WTC11 (cell line): ENCODE measurements at regions not wholly inside any gene's neighbourhood (a gene's known extent, or its start where the extent isn't known, plus 50 kb on each side); places are given as distances from the start of the nearest gene placed in this dataset.

Experiments used
- ATAC-seq: fragments of 200-7000 bp; cut with Tn5 transposase; 2 replicates; pipeline ENCODE4 v1.10.0; 2021; ENCODE audit warnings: mild to moderate bottlenecking, moderate library complexity
- CTCF ChIA-PET: fragments of 300-600 bp; sonication (Branson Sonifier 250); formaldehyde crosslinking; loops from one replicate; lab custom pipeline; 2021; ENCODE audit warnings: antibody characterized with exemption; lab: Charles Lee
- POLR2A ChIA-PET: fragments of 350-600 bp; sonication (Branson Sonifier 250); formaldehyde crosslinking; loops from one replicate; lab custom pipeline; 2021; ENCODE audit warnings: antibody characterized with exemption; lab: Charles Lee
- DNase-seq: peaks from one replicate; pipeline ENCODE4 v3.0.0; 2021; ENCODE audit warnings: low spot score
- H3K27ac Mint-ChIP-seq: 2 replicates; pipeline ENCODE4 v1.8.0; 2021; ENCODE audit warnings: mixed read lengths
- H3K27me3 Mint-ChIP-seq: 2 replicates; pipeline ENCODE4 v1.8.0; 2021; ENCODE audit warnings: low read depth, mild to moderate bottlenecking, moderate library complexity, mixed read lengths
- H3K36me3 Mint-ChIP-seq: 2 replicates; pipeline ENCODE4 v1.8.0; 2021; ENCODE audit warnings: mixed read lengths
- H3K4me1 Mint-ChIP-seq: 2 replicates; pipeline ENCODE4 v1.8.0; 2022; ENCODE audit warnings: mixed read lengths
- H3K4me3 Mint-ChIP-seq: 2 replicates; pipeline ENCODE4 v1.8.0; 2021; ENCODE audit warnings: mild to moderate bottlenecking, moderate library complexity, mixed read lengths
- H3K9me3 Mint-ChIP-seq: 2 replicates; pipeline ENCODE4 v1.8.0; 2021; ENCODE audit warnings: mixed read lengths
- EMX1 ChIP-seq: fragments of 250-450 bp; sonication (Bioruptor Pico); IDR thresholded peaks from 2 replicates; pipeline ENCODE4 v1.8.0; 2021; ENCODE audit warnings: mild to moderate bottlenecking
- FOXJ3 ChIP-seq: sonication (generic); formaldehyde crosslinking; IDR thresholded peaks from 2 replicates; pipeline ENCODE4 v1.9.0; 2021; ENCODE audit warnings: missing genetic modification reagents, mild to moderate bottlenecking, borderline replicate concordance
- HMGA2 ChIP-seq: fragments of 250-450 bp; sonication (Bioruptor Pico); IDR thresholded peaks from 2 replicates; pipeline ENCODE4 v1.4.0; 2021; ENCODE audit warnings: mild to moderate bottlenecking, moderate library complexity
- MXD4 ChIP-seq: fragments of 250-450 bp; sonication (Bioruptor Pico); IDR thresholded peaks from 2 replicates; pipeline ENCODE4 v1.8.0; 2021; ENCODE audit warnings: mild to moderate bottlenecking, moderate library complexity, borderline replicate concordance
- MYBL2 ChIP-seq: sonication (generic); formaldehyde crosslinking; IDR thresholded peaks from 2 replicates; pipeline ENCODE4 v1.8.1; 2023; ENCODE audit warnings: mild to moderate bottlenecking, moderate library complexity, missing genetic modification reagents
- NR3C1 ChIP-seq: sonication (generic); formaldehyde crosslinking; conservative IDR thresholded peaks from 2 replicates; pipeline ENCODE4 v1.8.1; 2023; ENCODE audit warnings: low read depth, mild to moderate bottlenecking, missing genetic modification reagents
- PRRX2 ChIP-seq: fragments of 250-450 bp; sonication (Bioruptor Pico); IDR thresholded peaks from 2 replicates; pipeline ENCODE4 v1.8.0; 2021; ENCODE audit warnings: mild to moderate bottlenecking
- SMAD3 ChIP-seq: sonication (generic); formaldehyde crosslinking; IDR thresholded peaks from 2 replicates; pipeline ENCODE4 v1.8.0; 2022; ENCODE audit warnings: missing genetic modification reagents, mild to moderate bottlenecking, borderline replicate concordance
- ZNF121 ChIP-seq: sonication (generic); formaldehyde crosslinking; IDR thresholded peaks from 2 replicates; pipeline ENCODE4 v1.8.0; 2023; ENCODE audit warnings: missing genetic modification reagents
- ZNF232 ChIP-seq: sonication (generic); formaldehyde crosslinking; IDR thresholded peaks from 2 replicates; pipeline ENCODE4 v1.8.0; 2022; ENCODE audit warnings: mild to moderate bottlenecking, missing genetic modification reagents
- ZNF317 ChIP-seq: sonication (generic); formaldehyde crosslinking; IDR thresholded peaks from 2 replicates; pipeline ENCODE4 v1.8.1; 2023; ENCODE audit warnings: low read depth, mild to moderate bottlenecking, moderate library complexity, missing genetic modification reagents, borderline replicate concordance
- TF ChIP-seq, protein P1 (sequence below): sonication (generic); formaldehyde crosslinking; conservative IDR thresholded peaks from 2 replicates; pipeline ENCODE4 v1.8.1; 2022; ENCODE audit warnings: mild to moderate bottlenecking, missing genetic modification reagents
- TF ChIP-seq, protein P2 (sequence below): fragments of 250-450 bp; sonication (Bioruptor Pico); IDR thresholded peaks from 2 replicates; pipeline ENCODE4 v2.1.2; 2022; ENCODE audit warnings: mild to moderate bottlenecking, moderate library complexity
- TF ChIP-seq, protein P3 (sequence below): fragments of 250-450 bp; sonication (Bioruptor Pico); IDR thresholded peaks from 2 replicates; pipeline ENCODE4 v1.9.0; 2021; ENCODE audit warnings: mild to moderate bottlenecking
- TF ChIP-seq, protein P4 (sequence below): sonication (generic); formaldehyde crosslinking; IDR thresholded peaks from 2 replicates; pipeline ENCODE4 v1.8.1; 2022; ENCODE audit warnings: mild to moderate bottlenecking, moderate library complexity, missing genetic modification reagents
- TF ChIP-seq, protein P5 (sequence below): sonication (generic); formaldehyde crosslinking; IDR thresholded peaks from 2 replicates; pipeline ENCODE4 v1.8.1; 2023; ENCODE audit warnings: mild to moderate bottlenecking, moderate library complexity, missing genetic modification reagents
- TF ChIP-seq, protein P6 (sequence below): sonication (generic); formaldehyde crosslinking; IDR thresholded peaks from 2 replicates; pipeline ENCODE4 v1.8.0; 2023; ENCODE audit warnings: missing genetic modification reagents

DNA sequence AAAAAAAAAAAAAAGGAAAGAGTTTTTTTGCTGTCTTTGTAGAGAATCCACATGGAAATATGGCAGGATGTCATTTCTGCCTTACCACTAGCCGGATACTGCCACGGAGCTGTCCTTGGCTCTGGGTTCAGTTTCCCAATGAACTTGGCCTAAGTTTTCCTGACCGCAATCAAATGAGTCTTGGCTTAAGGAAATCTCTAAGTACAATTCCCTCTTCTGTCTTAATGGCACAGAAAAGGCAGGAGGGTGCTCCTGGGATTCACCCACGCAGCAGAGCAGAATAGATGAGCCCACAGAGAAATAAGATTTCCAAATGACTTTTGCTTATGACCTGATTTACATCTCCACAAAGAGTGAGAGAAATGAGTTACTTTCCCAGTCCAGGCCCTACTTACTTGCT lies 284.0 kb upstream of the VLDLR start:
- DNase-seq: no peak
- CTCF ChIA-PET: no interaction called here
- no peak for ATAC-seq
- peaks cover 3% of the 10 kb centered on the region; the same call in 1 of the 2 replicates for H3K36me3 Mint-ChIP-seq
- TF ChIP-seq MXD4 (CRISPR knock-in tag) (no peak), ZNF121 (CRISPR knock-in tag) (no peak), NR3C1 (CRISPR knock-in tag) (no peak), SMAD3 (CRISPR knock-in tag) (no peak), HMGA2 (CRISPR knock-in tag) (no peak)
- TF ChIP-seq, protein P1, sequence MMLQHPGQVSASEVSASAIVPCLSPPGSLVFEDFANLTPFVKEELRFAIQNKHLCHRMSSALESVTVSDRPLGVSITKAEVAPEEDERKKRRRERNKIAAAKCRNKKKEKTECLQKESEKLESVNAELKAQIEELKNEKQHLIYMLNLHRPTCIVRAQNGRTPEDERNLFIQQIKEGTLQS (CRISPR knock-in tag): no peak
- TF ChIP-seq, protein P2, sequence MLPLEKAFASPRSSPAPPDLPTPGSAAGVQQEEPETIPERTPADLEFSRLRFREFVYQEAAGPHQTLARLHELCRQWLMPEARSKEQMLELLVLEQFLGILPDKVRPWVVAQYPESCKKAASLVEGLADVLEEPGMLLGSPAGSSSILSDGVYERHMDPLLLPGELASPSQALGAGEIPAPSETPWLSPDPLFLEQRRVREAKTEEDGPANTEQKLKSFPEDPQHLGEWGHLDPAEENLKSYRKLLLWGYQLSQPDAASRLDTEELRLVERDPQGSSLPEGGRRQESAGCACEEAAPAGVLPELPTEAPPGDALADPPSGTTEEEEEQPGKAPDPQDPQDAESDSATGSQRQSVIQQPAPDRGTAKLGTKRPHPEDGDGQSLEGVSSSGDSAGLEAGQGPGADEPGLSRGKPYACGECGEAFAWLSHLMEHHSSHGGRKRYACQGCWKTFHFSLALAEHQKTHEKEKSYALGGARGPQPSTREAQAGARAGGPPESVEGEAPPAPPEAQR (CRISPR knock-in tag): no peak
- TF ChIP-seq, protein P3, sequence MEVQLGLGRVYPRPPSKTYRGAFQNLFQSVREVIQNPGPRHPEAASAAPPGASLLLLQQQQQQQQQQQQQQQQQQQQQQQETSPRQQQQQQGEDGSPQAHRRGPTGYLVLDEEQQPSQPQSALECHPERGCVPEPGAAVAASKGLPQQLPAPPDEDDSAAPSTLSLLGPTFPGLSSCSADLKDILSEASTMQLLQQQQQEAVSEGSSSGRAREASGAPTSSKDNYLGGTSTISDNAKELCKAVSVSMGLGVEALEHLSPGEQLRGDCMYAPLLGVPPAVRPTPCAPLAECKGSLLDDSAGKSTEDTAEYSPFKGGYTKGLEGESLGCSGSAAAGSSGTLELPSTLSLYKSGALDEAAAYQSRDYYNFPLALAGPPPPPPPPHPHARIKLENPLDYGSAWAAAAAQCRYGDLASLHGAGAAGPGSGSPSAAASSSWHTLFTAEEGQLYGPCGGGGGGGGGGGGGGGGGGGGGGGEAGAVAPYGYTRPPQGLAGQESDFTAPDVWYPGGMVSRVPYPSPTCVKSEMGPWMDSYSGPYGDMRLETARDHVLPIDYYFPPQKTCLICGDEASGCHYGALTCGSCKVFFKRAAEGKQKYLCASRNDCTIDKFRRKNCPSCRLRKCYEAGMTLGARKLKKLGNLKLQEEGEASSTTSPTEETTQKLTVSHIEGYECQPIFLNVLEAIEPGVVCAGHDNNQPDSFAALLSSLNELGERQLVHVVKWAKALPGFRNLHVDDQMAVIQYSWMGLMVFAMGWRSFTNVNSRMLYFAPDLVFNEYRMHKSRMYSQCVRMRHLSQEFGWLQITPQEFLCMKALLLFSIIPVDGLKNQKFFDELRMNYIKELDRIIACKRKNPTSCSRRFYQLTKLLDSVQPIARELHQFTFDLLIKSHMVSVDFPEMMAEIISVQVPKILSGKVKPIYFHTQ (CRISPR knock-in tag): no peak
- TF ChIP-seq, all 79 proteins: peak for 0
- peaks cover 26% of the 10 kb centered on the region for H3K4me1 Mint-ChIP-seq
- H3K9me3 Mint-ChIP-seq: peaks cover 19% of the 10 kb centered on the region
- H3K27ac Mint-ChIP-seq: no peak overlapping the region
- POLR2A ChIA-PET: interaction anchor here (0.7 kb wide), 1 partner anchor 1074 kb away, joined by 4 read pairs; no protein-coding TSS in a partner anchor
- H3K27me3 Mint-ChIP-seq: no peaks in the 10 kb centered on the region
- H3K4me3 Mint-ChIP-seq: no peak overlapping the region

DNA sequence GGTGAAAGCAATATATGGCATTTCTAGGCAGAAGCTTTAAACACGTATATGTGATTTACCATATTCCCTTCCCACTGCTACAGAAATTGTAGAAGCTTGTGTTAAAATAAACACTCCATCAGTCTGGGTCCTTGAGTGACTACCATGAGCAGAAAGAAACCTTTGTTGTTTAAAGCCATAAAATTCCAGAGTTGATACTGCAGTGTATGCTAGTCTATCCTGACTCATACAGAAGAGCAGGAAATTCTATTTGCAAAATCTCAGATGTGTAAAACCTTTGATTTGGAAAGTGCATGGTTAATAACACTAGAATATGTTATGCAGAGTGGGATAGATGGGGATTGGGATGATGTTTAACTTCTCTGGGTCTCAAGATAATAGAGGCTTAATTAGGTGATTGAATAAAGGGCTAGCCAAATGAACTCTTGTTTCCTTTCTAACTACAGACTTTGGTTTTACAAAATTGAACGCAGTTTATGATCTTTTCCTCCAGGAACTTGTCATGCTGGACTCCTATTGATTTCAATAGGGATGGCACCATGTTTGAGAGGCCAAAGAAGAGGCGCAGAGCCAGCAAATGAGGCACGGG lies 282.7 kb upstream of the VLDLR start:
- H3K4me3 Mint-ChIP-seq: no peak overlapping the region
- no peak for ATAC-seq
- peaks cover 24% of the 10 kb centered on the region for H3K4me1 Mint-ChIP-seq
- TF ChIP-seq, protein P4, sequence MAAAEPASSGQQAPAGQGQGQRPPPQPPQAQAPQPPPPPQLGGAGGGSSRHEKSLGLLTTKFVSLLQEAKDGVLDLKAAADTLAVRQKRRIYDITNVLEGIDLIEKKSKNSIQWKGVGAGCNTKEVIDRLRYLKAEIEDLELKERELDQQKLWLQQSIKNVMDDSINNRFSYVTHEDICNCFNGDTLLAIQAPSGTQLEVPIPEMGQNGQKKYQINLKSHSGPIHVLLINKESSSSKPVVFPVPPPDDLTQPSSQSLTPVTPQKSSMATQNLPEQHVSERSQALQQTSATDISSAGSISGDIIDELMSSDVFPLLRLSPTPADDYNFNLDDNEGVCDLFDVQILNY (CRISPR knock-in tag): no peak
- ChIA-PET CTCF (no interaction called here), POLR2A (no interaction called here)
- H3K36me3 Mint-ChIP-seq: peaks cover 3% of the 10 kb centered on the region; the same call in 1 of the 2 replicates
- no peak overlapping the region for H3K27ac Mint-ChIP-seq
- DNase-seq: no peak
- H3K27me3 Mint-ChIP-seq: no peaks in the 10 kb centered on the region
- peaks cover 25% of the 10 kb centered on the region for H3K9me3 Mint-ChIP-seq

DNA sequence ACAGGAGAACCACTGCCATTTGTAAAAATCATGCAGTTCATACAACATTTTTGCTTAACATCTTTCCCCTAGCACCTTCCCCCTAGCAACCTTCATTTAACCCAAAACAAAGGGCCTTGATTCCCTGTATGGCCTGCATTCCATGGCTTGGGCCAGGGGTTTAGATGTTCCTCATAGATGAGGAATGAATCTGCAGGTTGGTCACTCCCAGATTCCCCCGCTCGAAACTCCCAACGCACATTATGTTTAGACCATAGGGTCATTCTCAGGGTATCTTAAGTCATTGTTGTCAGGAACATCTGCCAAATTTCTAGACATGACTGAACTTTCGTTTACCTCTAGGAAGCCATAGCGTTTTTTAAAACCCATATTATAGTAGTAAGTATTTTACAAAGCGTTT lies 282.2 kb upstream of the VLDLR start:
- peaks cover 3% of the 10 kb centered on the region; the same call in 1 of the 2 replicates for H3K36me3 Mint-ChIP-seq
- ChIA-PET POLR2A (no interaction called here), CTCF (no interaction called here)
- H3K27me3 Mint-ChIP-seq: no peaks in the 10 kb centered on the region
- ATAC-seq (no peak), DNase-seq (no peak)
- H3K4me3 Mint-ChIP-seq: no peak overlapping the region
- peaks cover 30% of the 10 kb centered on the region for H3K9me3 Mint-ChIP-seq
- peaks cover 24% of the 10 kb centered on the region for H3K4me1 Mint-ChIP-seq
- TF ChIP-seq ZNF232 (CRISPR knock-in tag) (no peak), FOXJ3 (CRISPR knock-in tag) (no peak), ZNF317 (no peak), EMX1 (no peak), MYBL2 (CRISPR knock-in tag) (no peak), PRRX2 (no peak)
- TF ChIP-seq, protein P5, sequence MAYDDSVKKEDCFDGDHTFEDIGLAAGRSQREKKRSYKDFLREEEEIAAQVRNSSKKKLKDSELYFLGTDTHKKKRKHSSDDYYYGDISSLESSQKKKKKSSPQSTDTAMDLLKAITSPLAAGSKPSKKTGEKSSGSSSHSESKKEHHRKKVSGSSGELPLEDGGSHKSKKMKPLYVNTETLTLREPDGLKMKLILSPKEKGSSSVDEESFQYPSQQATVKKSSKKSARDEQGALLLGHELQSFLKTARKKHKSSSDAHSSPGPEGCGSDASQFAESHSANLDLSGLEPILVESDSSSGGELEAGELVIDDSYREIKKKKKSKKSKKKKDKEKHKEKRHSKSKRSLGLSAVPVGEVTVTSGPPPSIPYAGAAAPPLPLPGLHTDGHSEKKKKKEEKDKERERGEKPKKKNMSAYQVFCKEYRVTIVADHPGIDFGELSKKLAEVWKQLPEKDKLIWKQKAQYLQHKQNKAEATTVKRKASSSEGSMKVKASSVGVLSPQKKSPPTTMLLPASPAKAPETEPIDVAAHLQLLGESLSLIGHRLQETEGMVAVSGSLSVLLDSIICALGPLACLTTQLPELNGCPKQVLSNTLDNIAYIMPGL: no peak
- TF ChIP-seq, protein P6, sequence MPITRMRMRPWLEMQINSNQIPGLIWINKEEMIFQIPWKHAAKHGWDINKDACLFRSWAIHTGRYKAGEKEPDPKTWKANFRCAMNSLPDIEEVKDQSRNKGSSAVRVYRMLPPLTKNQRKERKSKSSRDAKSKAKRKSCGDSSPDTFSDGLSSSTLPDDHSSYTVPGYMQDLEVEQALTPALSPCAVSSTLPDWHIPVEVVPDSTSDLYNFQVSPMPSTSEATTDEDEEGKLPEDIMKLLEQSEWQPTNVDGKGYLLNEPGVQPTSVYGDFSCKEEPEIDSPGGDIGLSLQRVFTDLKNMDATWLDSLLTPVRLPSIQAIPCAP (CRISPR knock-in tag): no peak
- no peak overlapping the region for H3K27ac Mint-ChIP-seq
